SK-N-MC (cell line): ENCODE measurements at regions not wholly inside any gene's neighbourhood (a gene's known extent, or its start where the extent isn't known, plus 50 kb on each side); places are given as distances from the start of the nearest gene placed in this dataset.

Experiments
- DNase-seq: peaks from one replicate; pipeline ENCODE4 v3.0.0-alpha.2; 2011; ENCODE audit warnings: low read depth, low spot score
- H3K27ac ChIP-seq: fragments of 200-600 bp; sonication (generic); 2 replicates; pipeline ENCODE4 v1.5.1; 2016; ENCODE audit warnings: mixed run types
- H3K36me3 ChIP-seq: fragments of 200-600 bp; sonication (generic); 2 replicates; pipeline ENCODE4 v1.6.1; 2017; ENCODE audit warnings: antibody characterized with exemption, low read length, mixed read lengths; ENCODE audit not compliant: insufficient read depth
- H3K4me3 ChIP-seq: fragments of 200-600 bp; sonication (generic); 2 replicates; pipeline ENCODE4 v1.5.1; 2016
- H3K9ac ChIP-seq: fragments of 200-600 bp; sonication (generic); 2 replicates; pipeline ENCODE4 v1.8.0; 2017; ENCODE audit warnings: mixed run types, mixed read lengths; ENCODE audit not compliant: insufficient read length
- H3K9me3 ChIP-seq: fragments of 200-600 bp; sonication (generic); 2 replicates; pipeline ENCODE4 v1.6.1; 2017; ENCODE audit warnings: low read depth, mild to moderate bottlenecking, antibody characterized with exemption, low read length, moderate library complexity, mixed read lengths
- EZH2 ChIP-seq: fragments of 200-600 bp; sonication (generic); IDR thresholded peaks from one replicate; pipeline ENCODE4 v1.6.1; 2017; ENCODE audit warnings: antibody characterized with exemption
- FOXP2 ChIP-seq: optimal IDR thresholded peaks from 2 replicates; pipeline ENCODE3; 2011; ENCODE audit warnings: mild to moderate bottlenecking, moderate library complexity; ENCODE audit not compliant: insufficient read depth; ENCODE audit errors: extremely low read length, control extremely low read depth
- POLR2AphosphoS5 ChIP-seq: IDR thresholded peaks from 2 replicates; pipeline ENCODE4 v1.6.1; 2012; ENCODE audit warnings: mild to moderate bottlenecking, low read depth, low read length, borderline replicate concordance

DNA sequence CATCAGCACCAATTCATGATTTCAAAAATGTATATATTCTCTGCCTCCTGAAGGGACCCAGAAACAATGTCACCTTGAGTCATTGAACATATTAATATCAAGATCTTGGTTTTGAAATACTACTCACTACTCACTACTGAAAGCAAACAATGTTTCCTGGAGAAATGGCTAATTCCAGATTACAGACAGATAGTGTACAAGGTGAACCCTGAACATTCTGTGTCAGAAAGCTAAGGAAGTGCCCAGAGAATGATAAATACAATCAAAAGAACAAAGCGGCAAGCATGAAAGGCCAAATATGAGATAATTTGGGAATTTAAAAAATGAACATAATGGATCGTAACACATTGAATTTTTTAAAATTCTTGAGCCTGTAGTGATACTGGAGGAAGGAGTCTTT lies 101.5 kb upstream of the TENT5A start:
- H3K9ac ChIP-seq, result no peak overlapping the region

DNA sequence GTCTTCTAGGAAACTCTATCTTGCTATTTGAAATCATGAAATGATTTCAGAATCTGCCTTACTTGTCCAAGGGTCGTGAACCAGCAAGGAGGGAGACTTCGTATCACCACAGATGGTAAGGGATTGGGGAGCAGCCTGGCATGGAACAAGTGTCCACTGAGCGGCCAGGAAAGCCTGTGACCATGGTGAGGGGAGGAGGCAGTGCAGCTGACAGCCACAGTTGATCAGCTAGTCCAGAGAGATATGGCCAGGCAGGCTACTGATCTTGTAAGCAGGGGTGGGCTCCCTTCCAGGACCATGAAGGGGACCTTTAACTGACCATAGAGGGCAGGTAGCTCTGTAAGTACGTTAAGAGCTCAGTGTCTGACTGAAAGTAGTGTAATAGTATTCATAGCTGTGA lies 96.8 kb upstream of the TENT5A start:
- no peak for TF ChIP-seq EZH2
- no peak for TF ChIP-seq FOXP2
- no peak for TF ChIP-seq POLR2AphosphoS5
- Histone ChIP-seq H3K9ac (no peak overlapping the region), H3K9me3 (no peaks in the 10 kb centered on the region), H3K27ac (no peak overlapping the region), H3K4me3 (no peak overlapping the region), H3K36me3 (no peaks in the 10 kb centered on the region)
- no peak for DNase-seq

More for the DNA sequence above, 101.5 kb upstream of the TENT5A start:
- Histone ChIP-seq H3K27ac (no peak overlapping the region), H3K4me3 (no peak overlapping the region), H3K9me3 (no peaks in the 10 kb centered on the region), H3K36me3 (no peaks in the 10 kb centered on the region)
- TF ChIP-seq FOXP2, result no peak
- TF ChIP-seq POLR2AphosphoS5, result no peak
- no peak for TF ChIP-seq EZH2
- DNase-seq, result no peak

GRCh38 chr6:81847866-81848265 lies 95.4 kb upstream of the TENT5A start:
- no peak overlapping the region for H3K4me3 ChIP-seq
- TF ChIP-seq EZH2, result no peak
- TF ChIP-seq POLR2AphosphoS5, result no peak
- TF ChIP-seq FOXP2, result no peak
- no peak for DNase-seq
- no peak overlapping the region for H3K27ac ChIP-seq
- no peak overlapping the region for H3K9ac ChIP-seq
- H3K9me3 ChIP-seq, result no peaks in the 10 kb centered on the region
- H3K36me3 ChIP-seq, result no peaks in the 10 kb centered on the region

DNA sequence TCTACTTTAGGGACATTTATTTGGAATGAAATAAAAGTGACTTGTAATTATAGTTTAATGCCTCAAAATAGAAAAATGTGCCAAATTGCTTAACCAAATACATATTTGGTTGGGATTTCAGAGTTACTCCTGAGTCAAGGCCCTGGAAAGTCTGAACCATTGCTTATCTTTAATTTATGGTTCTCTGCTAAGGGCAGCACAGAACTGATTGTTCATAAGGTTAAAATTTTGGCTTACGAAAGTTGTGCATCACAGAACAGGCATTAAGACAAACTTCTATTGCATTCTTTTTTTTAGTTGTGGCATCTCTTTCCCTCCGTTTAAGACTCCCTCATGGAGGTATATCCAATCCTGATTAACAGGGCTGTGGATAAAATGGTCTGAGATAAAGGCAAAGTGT lies 92.2 kb upstream of the TENT5A start:
- no peak for TF ChIP-seq FOXP2
- DNase-seq, result no peak
- H3K9me3 ChIP-seq, result no peaks in the 10 kb centered on the region
- no peak overlapping the region for H3K4me3 ChIP-seq
- H3K9ac ChIP-seq, result no peak overlapping the region
- no peaks in the 10 kb centered on the region for H3K36me3 ChIP-seq
- H3K27ac ChIP-seq, result no peak overlapping the region

GRCh38 chr6:81843302-81843701 lies 90.8 kb upstream of the TENT5A start:
- TF ChIP-seq POLR2AphosphoS5, result no peak
- no peak for TF ChIP-seq EZH2
- no peak for TF ChIP-seq FOXP2
- H3K9ac ChIP-seq, result no peak overlapping the region
- H3K27ac ChIP-seq, result no peak overlapping the region
- no peak for DNase-seq
- no peaks in the 10 kb centered on the region for H3K9me3 ChIP-seq
- no peaks in the 10 kb centered on the region for H3K36me3 ChIP-seq
- H3K4me3 ChIP-seq, result no peak overlapping the region

- no peak for DNase-seq
- no peak overlapping the region for H3K4me3 ChIP-seq
- TF ChIP-seq FOXP2 (no peak), POLR2AphosphoS5 (no peak), EZH2 (no peak)
- H3K36me3 ChIP-seq, result no peaks in the 10 kb centered on the region
- no peak overlapping the region for H3K27ac ChIP-seq
- no peaks in the 10 kb centered on the region for H3K9me3 ChIP-seq
- no peak overlapping the region for H3K9ac ChIP-seq
Measured at GRCh38 chr6:81842254-81842653, 89.8 kb upstream of the TENT5A start.

DNA sequence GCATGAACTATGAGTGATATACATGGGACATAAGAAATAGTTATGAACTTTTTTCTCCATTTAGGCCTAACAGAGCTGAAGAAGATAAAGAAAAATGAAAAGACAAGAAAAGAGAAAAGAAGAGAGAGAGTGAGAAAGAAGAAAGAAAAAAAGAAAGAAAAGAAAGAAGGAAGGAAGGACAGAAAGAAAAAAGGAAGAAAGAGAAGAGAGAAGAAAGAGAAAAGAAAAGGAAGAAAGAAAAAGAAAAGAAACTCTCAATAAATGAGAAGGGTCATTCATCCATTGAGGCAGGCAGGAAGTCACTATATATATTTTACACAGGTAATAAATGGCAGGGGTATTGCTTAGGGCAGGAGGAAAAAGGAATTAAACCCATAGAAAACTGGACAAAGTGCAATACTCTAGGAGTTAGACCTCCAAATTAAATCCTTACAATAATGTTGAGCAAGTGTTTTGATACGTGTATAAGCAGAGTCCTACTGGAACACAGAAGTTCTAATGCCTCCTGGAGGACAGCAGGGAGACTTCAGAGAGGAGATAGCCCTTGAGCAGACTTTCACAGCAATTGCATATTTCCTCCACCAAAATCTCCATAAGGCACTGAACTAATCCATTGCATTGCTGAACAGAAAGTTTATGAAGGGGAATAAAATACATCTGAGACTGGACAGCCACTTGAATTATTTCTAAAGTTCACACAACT lies 86.4 kb upstream of the TENT5A start:
- H3K9me3 ChIP-seq, result no peaks in the 10 kb centered on the region
- H3K9ac ChIP-seq, result no peak overlapping the region
- no peaks in the 10 kb centered on the region for H3K36me3 ChIP-seq
- no peak for DNase-seq
- no peak overlapping the region for H3K4me3 ChIP-seq
- no peak for TF ChIP-seq EZH2
- TF ChIP-seq POLR2AphosphoS5, result no peak
- TF ChIP-seq FOXP2, result no peak
- H3K27ac ChIP-seq, result no peak overlapping the region

- Histone ChIP-seq H3K27ac (no peak overlapping the region), H3K9me3 (no peaks in the 10 kb centered on the region), H3K36me3 (no peaks in the 10 kb centered on the region), H3K4me3 (no peak overlapping the region), H3K9ac (no peak overlapping the region)
- no peak for DNase-seq
- TF ChIP-seq EZH2 (no peak), FOXP2 (no peak), POLR2AphosphoS5 (no peak)
Measured at GRCh38 chr6:81838031-81838430, 85.5 kb upstream of the TENT5A start.

DNA sequence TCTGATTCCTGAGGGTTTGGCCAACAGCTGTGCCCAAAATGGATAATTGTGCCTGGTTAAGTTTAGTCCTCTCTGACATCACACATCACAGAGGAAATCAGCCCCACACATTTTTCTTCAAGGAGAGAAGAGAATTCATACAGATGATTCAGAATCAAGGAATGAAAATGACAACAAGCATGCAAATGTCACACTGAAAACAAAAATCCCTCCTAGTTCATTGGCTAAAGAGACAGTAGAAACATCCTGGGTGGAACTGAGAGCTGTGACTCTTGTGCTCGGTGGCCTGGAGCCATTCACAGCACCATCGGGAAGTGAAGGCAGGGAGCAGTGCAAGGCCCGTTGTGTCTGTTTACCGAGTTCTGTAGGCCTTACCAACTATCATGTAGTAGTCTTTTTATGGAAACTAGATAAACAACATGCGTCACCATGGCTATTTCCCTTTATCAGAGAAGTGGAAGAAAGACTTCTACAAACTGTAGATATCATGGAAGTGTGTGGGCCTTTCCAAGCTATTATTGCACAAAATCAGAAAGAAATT lies 81.7 kb upstream of the TENT5A start:
- DNase-seq, result no peak
- no peak overlapping the region for H3K9ac ChIP-seq
- no peaks in the 10 kb centered on the region for H3K9me3 ChIP-seq
- no peak overlapping the region for H3K4me3 ChIP-seq
- no peaks in the 10 kb centered on the region for H3K36me3 ChIP-seq
- no peak overlapping the region for H3K27ac ChIP-seq
- no peak for TF ChIP-seq FOXP2
- no peak for TF ChIP-seq POLR2AphosphoS5
- TF ChIP-seq EZH2, result no peak
